ENCODE measurements at regions not wholly inside any gene's neighbourhood (a gene's known extent, or its start where the extent isn't known, plus 50 kb on each side); places are given as distances from the start of the nearest gene placed in this dataset.
"Not testable (repeated sequence)": the region's sequence is repeated elsewhere in the genome, so short reads cannot be mapped to it uniquely, and the experiment has no call there.

GRCh38 chr5:36462295-36463021 is 143.9 kb upstream of the SLC1A3 start:
- in situ Hi-C loops (cut with MboI; ENCODE audit: low sequenced_read_pairs): no loop called here

- in situ Hi-C loops (cut with MboI; ENCODE audit: low sequenced_read_pairs): not testable (repeated sequence)
Observed at GRCh38 chr5:36475942-36476341, 130.5 kb upstream of the SLC1A3 start.

- in situ Hi-C loops (cut with MboI; ENCODE audit: low sequenced_read_pairs): no loop called here
Observed at GRCh38 chr5:36478646-36479317, 127.6 kb upstream of the SLC1A3 start.

GRCh38 chr5:36481454-36482120 is 124.8 kb upstream of the SLC1A3 start:
- in situ Hi-C loops (cut with MboI; ENCODE audit: low sequenced_read_pairs): no loop called here

- in situ Hi-C loops (cut with MboI; ENCODE audit: low sequenced_read_pairs): no loop called here
Observed at GRCh38 chr5:36482812-36483211, 123.6 kb upstream of the SLC1A3 start.

GRCh38 chr5:36489505-36489904 is 116.9 kb upstream of the SLC1A3 start:
- in situ Hi-C loops (cut with MboI; ENCODE audit: low sequenced_read_pairs): no loop called here

GRCh38 chr5:36491856-36492255 is 114.5 kb upstream of the SLC1A3 start:
- in situ Hi-C loops (cut with MboI; ENCODE audit: low sequenced_read_pairs): no loop called here

GRCh38 chr5:36492984-36493654 is 113.3 kb upstream of the SLC1A3 start:
- in situ Hi-C loops (cut with MboI; ENCODE audit: low sequenced_read_pairs): no loop called here

GRCh38 chr5:36494028-36494427 is 112.4 kb upstream of the SLC1A3 start:
- in situ Hi-C loops (cut with MboI; ENCODE audit: low sequenced_read_pairs): no loop called here

GRCh38 chr5:36494841-36495601 is 111.4 kb upstream of the SLC1A3 start:
- in situ Hi-C loops (cut with MboI; ENCODE audit: low sequenced_read_pairs): no loop called here

GRCh38 chr5:36495611-36496010 is 110.8 kb upstream of the SLC1A3 start:
- in situ Hi-C loops (cut with MboI; ENCODE audit: low sequenced_read_pairs): no loop called here

- in situ Hi-C loops (cut with MboI; ENCODE audit: low sequenced_read_pairs): no loop called here
Observed at GRCh38 chr5:36496471-36496870, 109.9 kb upstream of the SLC1A3 start.

GRCh38 chr5:36502608-36503007 is 103.8 kb upstream of the SLC1A3 start:
- in situ Hi-C loops (cut with MboI; ENCODE audit: low sequenced_read_pairs): no loop called here

GRCh38 chr5:36505021-36505420 is 101.4 kb upstream of the SLC1A3 start:
- in situ Hi-C loops (cut with MboI; ENCODE audit: low sequenced_read_pairs): no loop called here

- in situ Hi-C loops (cut with MboI; ENCODE audit: low sequenced_read_pairs): no loop called here
Observed at GRCh38 chr5:36507332-36507952, 99.0 kb upstream of the SLC1A3 start.

GRCh38 chr5:36508331-36508730 is 98.1 kb upstream of the SLC1A3 start:
- in situ Hi-C loops (cut with MboI; ENCODE audit: low sequenced_read_pairs): not testable (repeated sequence)

GRCh38 chr5:36513647-36514046 is 92.8 kb upstream of the SLC1A3 start:
- in situ Hi-C loops (cut with MboI; ENCODE audit: low sequenced_read_pairs): not testable (repeated sequence)

- in situ Hi-C loops (cut with MboI; ENCODE audit: low sequenced_read_pairs): no loop called here
Observed at GRCh38 chr5:36519881-36520280, 86.5 kb upstream of the SLC1A3 start.

GRCh38 chr5:36521219-36521618 is 85.2 kb upstream of the SLC1A3 start:
- in situ Hi-C loops (cut with MboI; ENCODE audit: low sequenced_read_pairs): no loop called here
